GM21515 (cell line): ENCODE measurements at regions not wholly inside any gene's neighbourhood (a gene's known extent, or its start where the extent isn't known, plus 50 kb on each side); places are given as distances from the start of the nearest gene placed in this dataset.
"Not testable (repeated sequence)": the region's sequence is repeated elsewhere in the genome, so short reads cannot be mapped to it uniquely, and the experiment has no call there.

Experiments used
- ATAC-seq: cut with Tn5 transposase; IDR thresholded peaks from one replicate; pipeline ENCODE4 v1.9.1; 2021; ENCODE audit not compliant: unreplicated experiment

- ATAC-seq = no peak
Observed at GRCh38 chr5:163874431-163874830, 369.0 kb downstream of the MAT2B start.

- not testable (repeated sequence) for ATAC-seq
Observed at GRCh38 chr5:163874912-163875311, 369.5 kb downstream of the MAT2B start.

DNA sequence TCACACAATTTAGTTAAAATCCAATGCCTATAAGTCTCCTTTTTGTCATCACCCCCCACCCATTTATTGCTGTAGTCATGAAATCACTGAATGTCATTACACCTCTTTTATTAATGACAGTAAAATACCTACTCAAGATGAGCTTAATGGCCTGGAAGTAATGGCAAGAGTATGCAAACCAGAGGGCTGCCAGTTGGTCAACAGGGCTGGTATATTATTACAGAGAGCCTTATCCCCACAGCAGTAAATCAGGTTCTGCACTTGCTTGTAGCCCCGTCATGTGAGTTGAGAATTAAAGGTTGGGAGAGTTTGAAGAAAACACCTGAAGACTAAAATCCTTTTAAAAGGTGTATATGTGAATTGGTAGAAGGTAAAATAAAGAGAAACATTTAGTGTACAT is 372.4 kb downstream of the MAT2B start:
- no peak for ATAC-seq

DNA sequence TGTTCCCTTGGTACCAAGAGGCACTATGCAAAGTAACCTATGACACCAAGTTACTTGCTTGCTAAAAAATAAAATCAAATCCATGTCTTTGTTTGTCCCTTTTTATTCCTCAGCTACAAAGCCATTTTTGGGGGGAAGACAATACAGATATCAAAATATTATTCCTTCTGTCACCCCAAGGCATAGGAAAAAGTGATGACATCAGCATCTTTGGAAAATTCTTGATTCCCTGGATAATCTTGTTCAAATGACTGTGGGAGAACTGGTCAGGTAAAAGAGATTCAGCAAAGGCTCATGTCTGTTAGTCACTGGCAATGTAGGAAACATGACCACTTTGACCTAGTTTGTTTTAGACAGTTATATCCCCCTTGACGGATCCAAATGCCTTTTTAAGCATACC is 373.1 kb downstream of the MAT2B start:
- no peak for ATAC-seq

GRCh38 chr5:163880302-163880701 is 374.9 kb downstream of the MAT2B start:
- no peak for ATAC-seq

GRCh38 chr5:163885117-163885516 is 379.7 kb downstream of the MAT2B start:
- no peak for ATAC-seq

DNA sequence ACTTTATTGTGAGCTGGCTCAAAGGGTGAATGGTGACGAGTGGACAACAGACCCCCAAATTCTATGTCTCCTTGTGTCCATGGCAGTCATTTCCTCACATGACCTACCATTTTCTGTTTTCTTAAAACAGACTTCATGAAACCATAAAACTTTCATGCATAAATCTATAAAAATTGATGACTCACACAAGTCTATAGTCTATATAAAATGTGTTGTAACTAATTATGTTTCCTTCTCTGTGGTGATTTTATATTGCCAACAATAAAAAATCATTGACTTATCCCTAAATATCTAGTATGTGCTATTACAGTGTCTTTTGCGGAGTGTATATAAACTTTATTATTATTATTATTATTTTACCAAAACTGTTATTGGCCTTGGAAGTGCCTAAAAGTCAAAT is 382.4 kb downstream of the MAT2B start:
- ATAC-seq = no peak

- no peak for ATAC-seq
Observed at GRCh38 chr5:163888366-163888765, 382.9 kb downstream of the MAT2B start.

DNA sequence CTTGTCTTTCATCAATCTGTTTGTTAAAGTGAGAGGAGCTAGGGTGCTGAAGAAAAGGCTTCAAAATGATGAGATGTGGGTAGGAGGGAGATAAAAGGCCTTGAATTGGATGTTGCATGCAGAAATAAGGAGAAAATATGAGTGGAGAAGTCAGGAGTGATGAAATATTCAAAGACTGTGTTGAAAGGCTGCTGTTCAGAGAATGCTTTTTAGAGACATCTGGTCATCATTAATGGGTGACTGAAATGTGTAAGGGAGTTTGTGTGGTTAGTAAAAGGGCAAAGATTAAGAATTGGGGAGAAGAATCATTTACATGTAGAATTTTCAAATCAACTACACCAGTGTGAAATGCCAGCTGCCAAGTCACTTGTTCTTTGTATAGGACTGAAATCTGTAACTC is 383.9 kb downstream of the MAT2B start:
- no peak for ATAC-seq

DNA sequence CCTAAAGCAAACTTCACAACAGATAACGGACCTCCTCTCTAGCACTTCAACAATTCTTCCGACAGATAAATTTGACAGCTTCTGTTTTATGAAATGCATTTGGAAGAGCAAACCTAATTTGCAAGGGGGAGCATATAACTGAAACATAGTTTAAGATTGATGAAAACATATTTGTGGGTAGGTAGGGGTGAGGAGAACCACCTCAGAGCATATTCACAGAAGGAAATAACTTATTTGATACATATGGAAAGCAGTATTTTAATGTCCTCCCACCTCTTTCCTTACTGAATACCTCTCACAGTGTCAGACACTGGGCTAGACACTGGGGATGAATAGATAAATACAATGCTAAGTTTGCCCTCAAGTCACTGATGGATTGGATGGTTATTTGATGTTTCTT is 384.8 kb downstream of the MAT2B start:
- ATAC-seq = no peak

GRCh38 chr5:163893281-163893680 is 387.9 kb downstream of the MAT2B start:
- no peak for ATAC-seq

DNA sequence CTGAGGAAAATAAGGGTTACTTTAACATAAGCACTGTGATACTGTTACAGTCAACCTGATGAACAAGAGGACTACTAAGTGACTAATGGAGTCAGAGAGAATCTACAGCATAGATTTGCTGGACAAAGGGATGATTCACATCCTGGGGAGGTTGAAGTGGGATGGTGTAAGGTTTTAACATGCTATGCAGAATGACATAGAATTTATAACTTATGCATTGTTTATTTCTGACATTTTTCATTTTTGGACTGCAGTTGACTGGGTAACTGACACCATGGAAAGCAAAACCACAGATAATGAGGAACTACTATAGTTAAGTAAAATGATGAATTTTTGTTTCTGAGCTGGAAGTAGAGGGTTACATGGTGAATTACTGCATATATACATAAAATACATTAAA is 389.2 kb downstream of the MAT2B start:
- no peak for ATAC-seq

DNA sequence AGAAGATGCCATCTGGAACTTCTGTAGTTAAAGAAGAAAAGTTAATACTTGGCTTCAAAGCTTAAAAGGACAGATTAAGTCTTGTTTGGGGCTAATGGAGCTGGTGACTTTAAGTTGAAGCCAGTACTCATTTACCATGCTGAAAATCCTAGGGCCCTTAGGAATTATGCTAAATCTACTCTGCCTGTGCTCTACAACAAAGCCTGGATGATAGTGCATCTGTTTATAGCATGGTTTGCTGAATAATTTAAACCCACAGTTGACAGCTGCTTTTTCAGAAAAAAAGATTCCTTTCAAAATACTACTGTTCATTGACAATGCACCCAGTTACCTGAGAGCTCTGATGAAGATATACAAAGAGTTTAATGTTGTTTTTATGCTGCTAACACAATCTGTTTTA is 393.5 kb downstream of the MAT2B start:
- ATAC-seq = no peak

GRCh38 chr5:163907783-163908182 is 402.4 kb downstream of the MAT2B start:
- ATAC-seq = not testable (repeated sequence)

- ATAC-seq = no peak
Observed at GRCh38 chr5:163908253-163908652, 402.8 kb downstream of the MAT2B start.

DNA sequence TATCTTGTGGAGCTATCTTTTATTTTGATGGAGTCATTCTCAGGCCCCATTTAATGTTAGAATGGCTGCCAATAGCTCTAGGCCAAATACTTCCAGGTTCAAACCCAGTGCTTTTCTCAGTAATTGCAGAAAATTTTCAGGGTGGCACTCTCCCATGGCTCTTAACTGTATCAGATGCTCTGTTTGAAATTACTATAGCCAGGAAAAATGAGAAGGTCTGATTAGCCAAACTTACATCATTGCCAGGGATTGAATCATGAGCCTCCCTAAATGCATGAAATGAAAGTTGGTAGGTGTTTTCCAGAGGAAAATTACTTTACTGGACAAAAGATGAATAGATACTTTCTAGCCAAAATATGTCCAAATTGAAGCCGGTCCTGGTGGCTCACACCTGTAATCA is 404.8 kb downstream of the MAT2B start:
- ATAC-seq = no peak

GRCh38 chr5:163912046-163912445 is 406.6 kb downstream of the MAT2B start:
- ATAC-seq = no peak

DNA sequence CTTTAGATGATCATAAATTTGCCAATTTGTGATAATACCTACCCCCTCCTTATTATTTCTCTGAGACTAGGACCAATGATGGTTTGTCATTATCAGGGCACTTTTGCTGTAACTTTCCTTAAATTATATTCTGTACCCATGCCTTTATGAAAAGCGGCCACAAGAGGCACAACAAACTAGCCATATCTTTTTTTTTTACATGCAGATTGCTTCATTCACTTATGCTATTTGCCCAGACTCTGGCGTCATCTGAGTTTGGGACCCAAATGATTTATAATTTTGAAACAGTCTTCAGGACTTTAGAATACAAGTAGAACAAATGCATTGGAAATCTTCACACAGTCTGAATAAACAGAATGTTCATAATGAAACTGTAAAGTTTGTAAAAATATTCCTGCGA is 408.1 kb downstream of the MAT2B start:
- ATAC-seq = no peak

DNA sequence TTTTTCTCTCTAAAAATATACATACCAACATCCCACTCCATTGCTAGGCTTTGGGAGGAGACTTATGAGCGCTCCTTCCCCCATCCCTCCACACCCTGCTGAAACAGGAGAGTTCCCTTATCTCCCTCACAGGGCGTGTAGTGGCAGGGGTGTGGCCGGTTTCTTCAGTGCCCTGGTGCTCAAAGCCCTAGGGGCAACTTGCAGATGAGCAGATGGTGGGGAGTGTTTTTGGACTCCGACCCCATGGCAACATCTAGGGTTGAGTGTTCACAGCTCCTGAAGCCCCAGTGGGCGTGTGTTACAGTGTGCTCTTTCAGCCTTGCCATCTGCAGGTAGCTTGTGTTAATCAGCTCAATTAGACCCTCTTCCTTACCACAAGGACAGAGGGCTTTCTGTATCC is 409.5 kb downstream of the MAT2B start:
- peak; percentile 27 for ATAC-seq

DNA sequence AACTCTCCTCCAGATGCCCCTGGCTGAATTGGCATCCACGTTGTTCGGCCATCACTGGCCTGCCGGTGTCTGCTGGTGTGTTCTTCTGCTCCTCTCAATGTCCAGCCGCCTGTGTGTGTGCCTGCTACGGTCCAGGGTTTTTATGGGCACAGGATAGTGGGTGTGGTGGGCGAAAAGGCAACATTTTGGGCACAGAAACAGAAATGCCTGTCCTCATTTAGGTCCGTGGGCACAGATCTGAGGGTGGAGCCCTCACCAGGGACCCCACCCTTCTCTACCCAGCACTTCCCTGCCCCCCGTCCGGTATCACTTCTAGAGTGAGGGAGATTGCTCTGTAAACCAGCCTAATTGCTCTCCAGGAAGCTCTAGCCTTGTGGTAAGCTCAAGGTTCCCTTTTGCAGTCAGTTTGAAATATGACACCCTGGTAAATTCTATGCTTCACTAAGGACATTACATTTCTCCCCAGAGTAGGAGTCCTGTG is 410.1 kb downstream of the MAT2B start:
- peak; percentile 73 for ATAC-seq

GRCh38 chr5:163916376-163916775 is 411.0 kb downstream of the MAT2B start:
- ATAC-seq = peak; percentile 91

DNA sequence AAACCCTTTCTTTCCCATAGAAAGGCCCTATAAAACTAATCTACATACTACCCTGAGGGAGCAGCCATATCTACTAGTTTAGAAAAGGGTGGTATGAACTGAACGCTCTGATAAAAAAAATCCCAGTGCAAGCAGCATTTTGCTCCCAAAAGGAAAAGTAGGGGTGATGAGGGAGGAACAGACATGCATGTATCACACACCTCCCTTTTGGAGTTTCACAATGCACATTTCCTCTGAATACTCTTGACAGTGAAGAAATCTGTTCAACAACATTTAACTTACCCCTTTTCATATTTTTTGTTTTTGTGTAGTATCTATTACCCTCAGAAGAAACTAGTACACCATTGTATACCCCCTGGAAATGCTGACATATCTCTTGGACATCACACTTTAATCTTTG is 411.4 kb downstream of the MAT2B start:
- no peak for ATAC-seq

- no peak for ATAC-seq
Observed at GRCh38 chr5:163917747-163918146, 412.3 kb downstream of the MAT2B start.

DNA sequence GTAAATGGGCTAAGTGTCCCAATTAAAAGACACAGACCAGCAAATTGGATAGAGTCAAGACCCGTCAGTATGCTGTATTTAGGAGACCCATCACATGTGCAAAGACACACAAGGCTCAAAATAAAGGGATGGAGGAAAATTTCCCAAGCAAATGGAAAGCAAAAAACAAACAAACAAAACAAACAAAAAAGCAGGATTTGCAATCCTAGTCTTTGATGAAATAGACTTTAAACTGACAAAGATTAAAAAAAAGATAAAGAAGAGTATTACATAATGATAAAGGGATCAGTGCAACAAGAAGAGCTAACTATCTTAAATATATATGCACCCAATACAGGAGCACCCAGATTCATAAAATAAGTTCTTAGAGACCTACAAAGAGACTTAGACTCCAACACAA is 429.6 kb downstream of the MAT2B start:
- ATAC-seq = not testable (repeated sequence)
